ENCODE measurements at regions not wholly inside any gene's neighbourhood (a gene's known extent, or its start where the extent isn't known, plus 50 kb on each side); places are given as distances from the start of the nearest gene placed in this dataset.

DNA sequence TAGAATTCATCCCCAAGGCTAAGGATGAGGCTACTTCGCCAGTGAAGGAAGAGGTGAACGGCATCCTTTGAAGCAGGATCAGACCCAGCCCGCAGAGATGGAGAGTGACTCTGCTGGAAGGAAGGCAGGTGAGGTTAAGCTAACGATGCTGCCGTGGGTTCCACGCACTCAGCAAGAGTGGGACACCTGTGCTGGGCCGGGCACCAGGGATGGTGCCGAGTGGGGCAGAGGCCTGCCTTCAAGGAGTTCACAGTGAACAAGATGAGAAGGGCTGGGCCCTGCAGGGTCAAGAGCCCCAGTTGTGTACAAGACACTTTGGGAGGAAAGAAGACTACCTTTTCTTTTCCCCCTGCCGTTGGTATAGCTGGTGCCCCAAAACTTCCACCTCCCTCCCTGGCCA is 606.6 kb downstream of the LIG4 start:
- TF ChIP-seq, protein P1, sequence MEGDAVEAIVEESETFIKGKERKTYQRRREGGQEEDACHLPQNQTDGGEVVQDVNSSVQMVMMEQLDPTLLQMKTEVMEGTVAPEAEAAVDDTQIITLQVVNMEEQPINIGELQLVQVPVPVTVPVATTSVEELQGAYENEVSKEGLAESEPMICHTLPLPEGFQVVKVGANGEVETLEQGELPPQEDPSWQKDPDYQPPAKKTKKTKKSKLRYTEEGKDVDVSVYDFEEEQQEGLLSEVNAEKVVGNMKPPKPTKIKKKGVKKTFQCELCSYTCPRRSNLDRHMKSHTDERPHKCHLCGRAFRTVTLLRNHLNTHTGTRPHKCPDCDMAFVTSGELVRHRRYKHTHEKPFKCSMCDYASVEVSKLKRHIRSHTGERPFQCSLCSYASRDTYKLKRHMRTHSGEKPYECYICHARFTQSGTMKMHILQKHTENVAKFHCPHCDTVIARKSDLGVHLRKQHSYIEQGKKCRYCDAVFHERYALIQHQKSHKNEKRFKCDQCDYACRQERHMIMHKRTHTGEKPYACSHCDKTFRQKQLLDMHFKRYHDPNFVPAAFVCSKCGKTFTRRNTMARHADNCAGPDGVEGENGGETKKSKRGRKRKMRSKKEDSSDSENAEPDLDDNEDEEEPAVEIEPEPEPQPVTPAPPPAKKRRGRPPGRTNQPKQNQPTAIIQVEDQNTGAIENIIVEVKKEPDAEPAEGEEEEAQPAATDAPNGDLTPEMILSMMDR (IDR thresholded peaks at IDR 0.05): no peak
- TF ChIP-seq POLR2A (IDR thresholded peaks at IDR 0.05): no peak
